NCI-H345 treated with DMSO at 0.1 percent for 48 hours (cell line): ENCODE measurements at regions not wholly inside any gene's neighbourhood (a gene's known extent, or its start where the extent isn't known, plus 50 kb on each side); places are given as distances from the start of the nearest gene placed in this dataset.
"Not testable (repeated sequence)": the region's sequence is repeated elsewhere in the genome, so short reads cannot be mapped to it uniquely, and the experiment has no call there.

Experiments
- DNase-seq: peaks from one replicate; lab custom pipeline; 2025; ENCODE audit not compliant: unreplicated experiment; lab: John Stamatoyannopoulos, UW

GRCh38 chr4:66091786-66092185, 421.5 kb upstream of the EPHA5 start:
- DNase-seq, result no peak

- no peak for DNase-seq
Measured at GRCh38 chr4:66073961-66074360, 403.7 kb upstream of the EPHA5 start.

- no peak for DNase-seq
Measured at GRCh38 chr4:66071911-66072310, 401.6 kb upstream of the EPHA5 start.

- DNase-seq, result no peak
Measured at GRCh38 chr4:66062921-66063320, 392.6 kb upstream of the EPHA5 start.

GRCh38 chr4:66062044-66062443, 391.8 kb upstream of the EPHA5 start:
- no peak for DNase-seq

GRCh38 chr4:66059556-66059955, 389.3 kb upstream of the EPHA5 start:
- DNase-seq, result no peak

GRCh38 chr4:66059136-66059535, 388.8 kb upstream of the EPHA5 start:
- DNase-seq, result no peak

GRCh38 chr4:66055999-66056398, 385.7 kb upstream of the EPHA5 start:
- no peak for DNase-seq

- no peak for DNase-seq
Measured at GRCh38 chr4:66052426-66052825, 382.1 kb upstream of the EPHA5 start.

- no peak for DNase-seq
Measured at GRCh38 chr4:66048861-66049260, 378.6 kb upstream of the EPHA5 start.

- no peak for DNase-seq
Measured at GRCh38 chr4:66045913-66046312, 375.6 kb upstream of the EPHA5 start.

GRCh38 chr4:66035701-66036100, 365.4 kb upstream of the EPHA5 start:
- DNase-seq, result no peak

- DNase-seq, result no peak
Measured at GRCh38 chr4:66034671-66035070, 364.4 kb upstream of the EPHA5 start.

GRCh38 chr4:66034262-66034661, 364.0 kb upstream of the EPHA5 start:
- DNase-seq, result no peak

GRCh38 chr4:66032571-66032970, 362.3 kb upstream of the EPHA5 start:
- no peak for DNase-seq

GRCh38 chr4:66028668-66029067, 358.4 kb upstream of the EPHA5 start:
- DNase-seq, result no peak

- no peak for DNase-seq
Measured at GRCh38 chr4:66023061-66023460, 352.8 kb upstream of the EPHA5 start.

- no peak for DNase-seq
Measured at GRCh38 chr4:66017671-66018070, 347.4 kb upstream of the EPHA5 start.

- no peak for DNase-seq
Measured at GRCh38 chr4:66016240-66016639, 346.0 kb upstream of the EPHA5 start.

- DNase-seq, result no peak
Measured at GRCh38 chr4:66014146-66014765, 344.0 kb upstream of the EPHA5 start.

GRCh38 chr4:66000510-66001117, 330.3 kb upstream of the EPHA5 start:
- DNase-seq, result no peak

- no peak for DNase-seq
Measured at GRCh38 chr4:65999518-65999871, 329.2 kb upstream of the EPHA5 start.

- DNase-seq, result not testable (repeated sequence)
Measured at GRCh38 chr4:65998807-65999517, 328.7 kb upstream of the EPHA5 start.
